IMR-90 (cell line): ENCODE measurements at regions not wholly inside any gene's neighbourhood (a gene's known extent, or its start where the extent isn't known, plus 50 kb on each side); places are given as distances from the start of the nearest gene placed in this dataset.

Experiments
- ATAC-seq: fragments of 200-7000 bp; cut with Tn5 transposase; 2 replicates; pipeline ENCODE4 v1.9.1; 2020; ENCODE audit warnings: low read depth, mild to moderate bottlenecking, moderate library complexity
- BruUV-seq: library from RNA; stranded (reverse); fragments of 400-500 nt; replicated peaks from 2 replicates; lab custom pipeline; 2021; lab: Mats Ljungman, UMichigan
- CTCF ChIA-PET: fragments of 300-600 bp; formaldehyde crosslinking; extraction: SDS; loops from one replicate; lab custom pipeline; 2021; ENCODE audit warnings: antibody characterized with exemption; lab: Yijun Ruan, JAX
- POLR2A ChIA-PET: fragments of 300-600 bp; sonication (Branson Sonifier 250); formaldehyde crosslinking; loops from one replicate; lab custom pipeline; 2022; ENCODE audit warnings: antibody characterized with exemption; ENCODE audit not compliant: unreplicated experiment; lab: Charles Lee
- DNase-seq: peaks from one replicate; pipeline ENCODE4 v3.0.0; 2013
- H2AFZ ChIP-seq: replicated peaks from 2 replicates; pipeline ENCODE3; 2013; ENCODE audit warnings: low read length, mild to moderate bottlenecking; ENCODE audit not compliant: poor library complexity
- H2AK5ac ChIP-seq: 2 replicates; pipeline ENCODE4 v1.6.1; 2013; ENCODE audit warnings: low read depth, low read length, inconsistent platforms
- H2AK9ac ChIP-seq: replicated peaks from 2 replicates; pipeline ENCODE3; 2013; ENCODE audit warnings: mild to moderate bottlenecking, low read depth, low read length, moderate library complexity; ENCODE audit not compliant: poor library complexity
- H2BK120ac ChIP-seq: 2 replicates; pipeline ENCODE4 v1.6.1; 2013; ENCODE audit warnings: low read depth, low read length, inconsistent platforms
- H2BK15ac ChIP-seq: 3 replicates; pipeline ENCODE4 v1.6.1; 2013; ENCODE audit warnings: low read depth, low read length, inconsistent platforms
- H2BK20ac ChIP-seq: 2 replicates; pipeline ENCODE4 v1.6.1; 2013; ENCODE audit warnings: low read depth, mild to moderate bottlenecking, inconsistent platforms, low read length, moderate library complexity
- H2BK5ac ChIP-seq: 2 replicates; pipeline ENCODE4 v1.6.1; 2013; ENCODE audit warnings: mild to moderate bottlenecking, low read depth, low read length, inconsistent platforms; ENCODE audit not compliant: poor library complexity, severe bottlenecking
- H3K14ac ChIP-seq: replicated peaks from 2 replicates; pipeline ENCODE4 v1.6.1; 2013; ENCODE audit warnings: low read depth, low read length, inconsistent platforms
- H3K18ac ChIP-seq: 2 replicates; pipeline ENCODE4 v1.6.1; 2013; ENCODE audit warnings: low read depth, low read length, control low read depth
- H3K23ac ChIP-seq: 2 replicates; pipeline ENCODE4 v1.6.1; 2013; ENCODE audit warnings: low read depth, low read length, inconsistent platforms
- H3K27ac ChIP-seq: 2 replicates; pipeline ENCODE4 v1.5.1; 2013; ENCODE audit warnings: mild to moderate bottlenecking, control low read depth, low read length; ENCODE audit not compliant: insufficient read depth
- H3K27me3 ChIP-seq: 2 replicates; pipeline ENCODE4 v1.6.1; 2013; ENCODE audit warnings: low read length; ENCODE audit not compliant: control insufficient read depth, insufficient read depth
- H3K36me3 ChIP-seq: 2 replicates; pipeline ENCODE4 v1.6.1; 2013; ENCODE audit warnings: low read length, mixed read lengths; ENCODE audit not compliant: control insufficient read depth, insufficient read depth
- H3K4ac ChIP-seq: 2 replicates; pipeline ENCODE4 v1.6.1; 2013; ENCODE audit warnings: low read depth, low read length, inconsistent platforms
- H3K4me1 ChIP-seq: 2 replicates; pipeline ENCODE4 v1.6.1; 2013; ENCODE audit warnings: low read length, mixed read lengths; ENCODE audit not compliant: control insufficient read depth, insufficient read depth
- H3K4me2 ChIP-seq: 2 replicates; pipeline ENCODE4 v1.6.1; 2013; ENCODE audit warnings: low read depth, mild to moderate bottlenecking, control low read depth, low read length, moderate library complexity
- H3K4me3 ChIP-seq: 2 replicates; pipeline ENCODE4 v1.5.1; 2013; ENCODE audit warnings: low read depth, mild to moderate bottlenecking, control low read depth, low read length, moderate library complexity; ENCODE audit not compliant: insufficient read depth
- H3K56ac ChIP-seq: 2 replicates; pipeline ENCODE4 v1.6.1; 2013; ENCODE audit warnings: low read length, inconsistent platforms; ENCODE audit not compliant: insufficient read depth; ENCODE audit errors: extremely low read depth
- H3K79me1 ChIP-seq, 2 experiments: 2 replicates each; pipeline ENCODE4 v1.6.1; 2013; ENCODE audit warnings: low read length in 2 of 2, inconsistent platforms in 1 of 2, low read depth in 1 of 2
- H3K9ac ChIP-seq: 2 replicates; pipeline ENCODE4 v1.6.1; 2013; ENCODE audit warnings: low read depth, low read length, control low read depth
- H3K9me1 ChIP-seq: 2 replicates; pipeline ENCODE4 v1.6.1; 2013; ENCODE audit warnings: low read length, inconsistent platforms; ENCODE audit not compliant: insufficient read depth
- H3K9me3 ChIP-seq: 2 replicates; pipeline ENCODE4 v1.6.1; 2013; ENCODE audit warnings: low read length; ENCODE audit not compliant: control insufficient read depth, insufficient read depth
- H4K20me1 ChIP-seq: 2 replicates; pipeline ENCODE4 v1.6.1; 2013; ENCODE audit warnings: low read length, inconsistent platforms; ENCODE audit not compliant: insufficient read depth
- H4K5ac ChIP-seq: 2 replicates; pipeline ENCODE4 v1.6.1; 2013; ENCODE audit warnings: mild to moderate bottlenecking, low read depth, low read length, control low read depth
- H4K8ac ChIP-seq, 2 experiments: 2 replicates each; pipeline ENCODE4 v1.6.1; 2013; ENCODE audit warnings: low read depth in 2 of 2, low read length in 2 of 2, control low read depth in 1 of 2, inconsistent platforms in 1 of 2
- H4K91ac ChIP-seq: 2 replicates; pipeline ENCODE4 v1.6.1; 2013; ENCODE audit warnings: low read depth, low read length, inconsistent platforms; ENCODE audit not compliant: insufficient read depth
- MXI1 ChIP-seq: IDR thresholded peaks from 2 replicates; pipeline ENCODE4 v1.6.1; 2012; ENCODE audit warnings: low read depth, mild to moderate bottlenecking, low read length, moderate library complexity, borderline replicate concordance
- WGBS, 2 experiments: methylation state at CpG; one replicate each; pipeline versions ENCODE4 v1.1.5 to v1.1.7; 2013; ENCODE audit warnings: missing lambda C conversion rate in 2 of 2; ENCODE audit not compliant: insufficient read length in 1 of 2; ENCODE audit errors: extremely low coverage in 2 of 2; 5-methylcytosine and 5-hydroxymethylcytosine counted together
- dilution Hi-C: fragments of 300-500 bp; cut with HindIII; formaldehyde crosslinking; loops from one replicate; pipeline ENCODE4 v1.14.3; 2018; ENCODE audit warnings: low sequenced_read_pairs; ENCODE audit not compliant: unreplicated experiment
- in situ Hi-C: fragments of 300-500 bp; cut with MboI; formaldehyde crosslinking; loops from 3 replicates; pipeline ENCODE4 v1.14.3; 2019; ENCODE audit warnings: low sequenced_read_pairs, inconsistent platforms, mixed read lengths
- intact Hi-C: fragments of 100-400 bp; cut with micrococcal nuclease; formaldehyde crosslinking; loops from 2 replicates; pipeline ENCODE4 v1.10.0; 2022

DNA sequence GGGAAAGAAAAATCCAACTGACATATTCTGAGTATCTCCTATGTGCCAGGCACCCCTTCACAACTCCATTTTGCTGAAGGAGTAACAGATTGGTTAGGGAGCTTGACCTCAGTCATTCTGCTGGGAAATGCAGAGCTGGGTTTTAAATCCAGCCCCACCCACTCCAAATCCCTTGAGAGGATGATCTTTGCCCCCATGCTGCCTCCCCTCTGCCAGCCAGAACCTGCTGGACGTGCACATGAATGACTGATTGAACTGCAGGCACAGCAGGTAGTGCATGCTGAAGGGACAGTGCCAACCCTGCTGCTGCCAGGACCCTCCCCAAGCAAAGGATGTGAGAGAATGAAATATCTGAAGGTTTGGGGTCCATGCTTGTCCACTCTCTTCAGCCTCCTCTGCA, 340.9 kb downstream of the BUD13 start:
- H4K20me1 ChIP-seq: no peaks in the 10 kb centered on the region
- no peak overlapping the region for H2BK120ac ChIP-seq
- no peaks in the 10 kb centered on the region for H3K79me1 ChIP-seq
- WGBS, 2 experiments: no CpG with 5 or more reads among the region's 1 CpG
- H2AK9ac ChIP-seq: no peak overlapping the region
- no peaks in the 10 kb centered on the region for H3K36me3 ChIP-seq
- H3K9ac ChIP-seq: no peak overlapping the region
- no peak overlapping the region for H3K14ac ChIP-seq
- H2AK5ac ChIP-seq: no peak overlapping the region
- H3K4ac ChIP-seq: no peak overlapping the region
- H2BK20ac ChIP-seq: no peak overlapping the region
- ATAC-seq (no peak), DNase-seq (no peak)
- no peak overlapping the region for H2BK15ac ChIP-seq
- H3K4me1 ChIP-seq: no peaks in the 10 kb centered on the region
- ChIA-PET POLR2A (no interaction called here), CTCF (no interaction called here)
- H4K91ac ChIP-seq: no peak overlapping the region
- no peak overlapping the region for H2BK5ac ChIP-seq
- no peak overlapping the region for H3K4me3 ChIP-seq
- no peak overlapping the region for H3K27ac ChIP-seq
- H3K23ac ChIP-seq: no peak overlapping the region
- no peaks in the 10 kb centered on the region for H3K27me3 ChIP-seq
- intact Hi-C loops (no loop called here), in situ Hi-C loops (no loop called here), dilution Hi-C loops (no loop called here)
- H3K18ac ChIP-seq: no peak overlapping the region
- H3K56ac ChIP-seq: no peak overlapping the region
- H4K5ac ChIP-seq: no peak overlapping the region
- H4K8ac ChIP-seq: no peak overlapping the region
- H3K9me3 ChIP-seq: no peaks in the 10 kb centered on the region
- H3K4me2 ChIP-seq: no peak overlapping the region
- no peaks in the 10 kb centered on the region for H3K9me1 ChIP-seq
- no peak for TF ChIP-seq MXI1
- H2AFZ ChIP-seq: no peak overlapping the region
- no TSS peak for BruUV-seq
